ENCODE measurements at regions not wholly inside any gene's neighbourhood (a gene's known extent, or its start where the extent isn't known, plus 50 kb on each side); places are given as distances from the start of the nearest gene placed in this dataset.

DNA sequence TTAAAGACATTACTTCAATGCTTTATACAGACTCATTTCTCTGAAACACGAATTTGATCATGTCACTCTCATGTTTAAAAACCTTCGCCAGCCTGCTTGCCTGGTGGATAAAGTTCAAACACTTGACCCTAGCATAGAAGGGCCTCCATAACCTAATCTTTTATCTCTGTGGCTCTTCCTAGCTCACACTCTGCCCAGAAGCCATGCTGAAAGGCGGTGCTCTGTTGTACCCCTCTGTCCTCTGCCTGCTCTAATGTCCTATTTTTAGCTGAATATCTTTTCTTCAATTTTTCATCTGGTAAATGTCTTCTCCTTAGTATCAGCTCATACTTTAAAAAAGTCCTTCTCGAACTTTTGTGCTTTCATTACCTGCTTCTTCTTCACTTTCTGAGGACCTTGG is 302.6 kb upstream of the BOD1L1 start:
- Histone ChIP-seq H3K27me3 (ENCODE audit: control insufficient read depth, insufficient read depth, low read length) (no peaks in the 10 kb centered on the region), H3K27ac (ENCODE audit: low read depth in 2 of 2, low read length in 2 of 2) (no peak overlapping the region), H3K9ac (ENCODE audit: low read length in 3 of 3) (no peak overlapping the region), H3K4me1 (ENCODE audit: control insufficient read depth in 2 of 3, insufficient read depth in 2 of 3, low read depth in 1 of 3, low read length in 3 of 3) (no peaks in the 10 kb centered on the region), H3K36me3 (ENCODE audit: control insufficient read depth in 2 of 3, insufficient read depth in 3 of 3, low read length in 3 of 3) (no peaks in the 10 kb centered on the region), H3K4me3 (ENCODE audit: low read length in 3 of 3) (no peak overlapping the region), H3K9me3 (ENCODE audit: control insufficient read depth in 2 of 3, insufficient read depth in 1 of 3, low read length in 3 of 3) (no peaks in the 10 kb centered on the region)
- TF ChIP-seq, protein P1, sequence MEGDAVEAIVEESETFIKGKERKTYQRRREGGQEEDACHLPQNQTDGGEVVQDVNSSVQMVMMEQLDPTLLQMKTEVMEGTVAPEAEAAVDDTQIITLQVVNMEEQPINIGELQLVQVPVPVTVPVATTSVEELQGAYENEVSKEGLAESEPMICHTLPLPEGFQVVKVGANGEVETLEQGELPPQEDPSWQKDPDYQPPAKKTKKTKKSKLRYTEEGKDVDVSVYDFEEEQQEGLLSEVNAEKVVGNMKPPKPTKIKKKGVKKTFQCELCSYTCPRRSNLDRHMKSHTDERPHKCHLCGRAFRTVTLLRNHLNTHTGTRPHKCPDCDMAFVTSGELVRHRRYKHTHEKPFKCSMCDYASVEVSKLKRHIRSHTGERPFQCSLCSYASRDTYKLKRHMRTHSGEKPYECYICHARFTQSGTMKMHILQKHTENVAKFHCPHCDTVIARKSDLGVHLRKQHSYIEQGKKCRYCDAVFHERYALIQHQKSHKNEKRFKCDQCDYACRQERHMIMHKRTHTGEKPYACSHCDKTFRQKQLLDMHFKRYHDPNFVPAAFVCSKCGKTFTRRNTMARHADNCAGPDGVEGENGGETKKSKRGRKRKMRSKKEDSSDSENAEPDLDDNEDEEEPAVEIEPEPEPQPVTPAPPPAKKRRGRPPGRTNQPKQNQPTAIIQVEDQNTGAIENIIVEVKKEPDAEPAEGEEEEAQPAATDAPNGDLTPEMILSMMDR (IDR thresholded peaks at IDR 0.05; ENCODE audit: borderline replicate concordance, extremely low read depth, insufficient read depth) = no peak
- intact Hi-C loops (cut with DNase I) = no loop called here
- no peak for FAIRE-seq
- DNase-seq = no peak

DNA sequence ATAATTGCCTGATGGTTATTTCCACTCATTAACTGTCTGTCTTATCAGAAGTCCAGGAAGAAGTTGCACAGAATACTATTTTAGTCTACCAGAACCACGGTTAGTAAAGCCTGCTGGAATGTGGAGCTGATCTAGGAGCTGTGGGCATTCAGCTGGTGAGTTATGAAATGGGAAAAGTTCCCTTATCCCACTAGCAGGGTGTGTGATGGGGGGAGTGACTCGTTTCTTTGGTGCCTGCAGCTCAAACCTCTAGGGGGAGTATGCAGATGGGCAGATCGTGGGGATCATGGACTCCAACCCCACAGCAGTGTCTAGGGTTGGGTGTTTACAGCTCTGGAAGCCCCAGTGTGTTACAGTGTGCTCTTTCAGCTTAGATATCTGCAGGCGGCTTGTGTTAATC is 305.7 kb upstream of the BOD1L1 start:
- no peaks in the 10 kb centered on the region for H3K9me3 ChIP-seq (ENCODE audit: control insufficient read depth in 2 of 3, insufficient read depth in 1 of 3, low read length in 3 of 3)
- FAIRE-seq (no peak), DNase-seq (no peak)
- intact Hi-C loops (cut with DNase I) = no loop called here
- no peak overlapping the region for H3K27ac ChIP-seq (ENCODE audit: low read depth in 2 of 2, low read length in 2 of 2)
- no peaks in the 10 kb centered on the region for H3K4me1 ChIP-seq (ENCODE audit: control insufficient read depth in 2 of 3, insufficient read depth in 2 of 3, low read depth in 1 of 3, low read length in 3 of 3)
- TF ChIP-seq, protein P1 (IDR thresholded peaks at IDR 0.05; ENCODE audit: borderline replicate concordance, extremely low read depth, insufficient read depth) = no peak
- no peak overlapping the region for H3K9ac ChIP-seq (ENCODE audit: low read length in 3 of 3)
- no peaks in the 10 kb centered on the region for H3K27me3 ChIP-seq (ENCODE audit: control insufficient read depth, insufficient read depth, low read length)
- H3K36me3 ChIP-seq (ENCODE audit: control insufficient read depth in 2 of 3, insufficient read depth in 3 of 3, low read length in 3 of 3) = no peaks in the 10 kb centered on the region
- no peak overlapping the region for H3K4me3 ChIP-seq (ENCODE audit: low read length in 3 of 3)

DNA sequence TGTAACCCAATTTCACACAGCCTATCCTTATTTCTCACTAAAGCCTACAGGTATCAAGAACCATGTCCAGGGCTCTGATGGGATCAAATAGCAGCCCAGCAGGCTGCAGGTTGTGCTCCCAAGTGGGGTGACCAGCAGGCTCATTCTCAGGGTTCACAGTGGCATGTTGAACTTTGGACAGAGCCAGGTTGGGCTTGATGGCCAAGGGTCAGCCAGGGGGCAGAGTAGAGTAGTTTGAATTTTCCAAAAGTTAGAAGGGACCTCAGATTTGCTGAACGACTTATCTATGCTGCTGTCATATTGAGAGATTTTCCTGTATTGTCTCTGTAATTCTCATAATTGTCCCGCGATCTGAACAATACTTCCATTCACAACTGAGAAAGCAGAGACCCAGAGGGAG is 310.8 kb upstream of the BOD1L1 start:
- Histone ChIP-seq H3K27ac (ENCODE audit: low read depth in 2 of 2, low read length in 2 of 2) (no peak overlapping the region), H3K4me1 (ENCODE audit: control insufficient read depth in 2 of 3, insufficient read depth in 2 of 3, low read depth in 1 of 3, low read length in 3 of 3) (no peaks in the 10 kb centered on the region), H3K9ac (ENCODE audit: low read length in 3 of 3) (no peak overlapping the region), H3K4me3 (ENCODE audit: low read length in 3 of 3) (no peak overlapping the region), H3K36me3 (ENCODE audit: control insufficient read depth in 2 of 3, insufficient read depth in 3 of 3, low read length in 3 of 3) (no peaks in the 10 kb centered on the region), H3K27me3 (ENCODE audit: control insufficient read depth, insufficient read depth, low read length) (no peaks in the 10 kb centered on the region), H3K9me3 (ENCODE audit: control insufficient read depth in 2 of 3, insufficient read depth in 1 of 3, low read length in 3 of 3) (no peaks in the 10 kb centered on the region)
- DNase-seq (no peak), FAIRE-seq (no peak)
- intact Hi-C loops (cut with DNase I) = no loop called here
- TF ChIP-seq, protein P1 (IDR thresholded peaks at IDR 0.05; ENCODE audit: borderline replicate concordance, extremely low read depth, insufficient read depth) = no peak

DNA sequence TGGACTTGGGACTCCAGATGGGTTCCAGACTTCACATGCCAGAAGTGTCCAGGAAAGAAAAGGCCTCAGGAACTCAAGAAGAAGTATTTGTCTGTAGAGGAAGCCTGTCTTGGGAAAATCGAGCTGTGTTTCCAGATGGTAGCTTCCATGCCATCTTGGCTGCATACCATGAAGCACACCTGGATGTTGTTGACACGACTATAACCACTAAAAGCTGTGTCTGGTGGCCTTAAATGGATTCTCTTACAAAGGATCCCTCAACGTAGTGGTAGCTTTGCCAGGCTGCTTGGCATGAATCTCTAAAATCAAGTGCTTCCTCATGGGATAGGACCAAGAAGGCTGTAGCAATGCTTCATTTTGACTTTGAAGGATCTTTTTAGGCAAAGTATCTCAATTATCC is 313.4 kb upstream of the BOD1L1 start:
- DNase-seq = no peak

More for the DNA sequence above, 313.4 kb upstream of the BOD1L1 start:
- Histone ChIP-seq H3K9ac (ENCODE audit: low read length in 3 of 3) (no peak overlapping the region), H3K36me3 (ENCODE audit: control insufficient read depth in 2 of 3, insufficient read depth in 3 of 3, low read length in 3 of 3) (no peaks in the 10 kb centered on the region), H3K27me3 (ENCODE audit: control insufficient read depth, insufficient read depth, low read length) (no peaks in the 10 kb centered on the region), H3K9me3 (ENCODE audit: control insufficient read depth in 2 of 3, insufficient read depth in 1 of 3, low read length in 3 of 3) (no peaks in the 10 kb centered on the region), H3K27ac (ENCODE audit: low read depth in 2 of 2, low read length in 2 of 2) (no peak overlapping the region), H3K4me3 (ENCODE audit: low read length in 3 of 3) (no peak overlapping the region), H3K4me1 (ENCODE audit: control insufficient read depth in 2 of 3, insufficient read depth in 2 of 3, low read depth in 1 of 3, low read length in 3 of 3) (no peaks in the 10 kb centered on the region)
- FAIRE-seq = no peak
- TF ChIP-seq, protein P1 (IDR thresholded peaks at IDR 0.05; ENCODE audit: borderline replicate concordance, extremely low read depth, insufficient read depth) = no peak
- intact Hi-C loops (cut with DNase I) = no loop called here
